H1 (cell line): ENCODE measurements at regions not wholly inside any gene's neighbourhood (a gene's known extent, or its start where the extent isn't known, plus 50 kb on each side); places are given as distances from the start of the nearest gene placed in this dataset.

Source experiments
- CTCF ChIA-PET: fragments of 300-600 bp; sonication (Branson Sonifier 250); formaldehyde crosslinking; loops from one replicate; lab custom pipeline; 2021; ENCODE audit not compliant: partially characterized antibody; lab: Charles Lee
- POLR2A ChIA-PET: fragments of 300-600 bp; sonication (Branson Sonifier 250); formaldehyde crosslinking; loops from one replicate; lab custom pipeline; 2021; ENCODE audit warnings: inconsistent platforms; ENCODE audit not compliant: partially characterized antibody; lab: Charles Lee
- DNase-seq, 2 experiments: peaks; one replicate each; pipeline versions ENCODE4 v3.0.0 to v3.0.0-alpha.2; 2010 to 2022; ENCODE audit warnings: low spot score in 2 of 2, low read depth in 1 of 2, mixed read lengths in 1 of 2
- FAIRE-seq: peaks from 2 replicates; lab custom pipeline; 2011; peaks lifted over from hg19 to GRCh38; lab: Jason Lieb, UNC
- H2AFZ ChIP-seq: 2 replicates; pipeline ENCODE4 v1.8.1; 2012; ENCODE audit warnings: low read length, inconsistent platforms
- H2AK5ac ChIP-seq: 2 replicates; pipeline ENCODE4 v1.6.1; 2013; ENCODE audit warnings: low read depth, low read length
- H2BK120ac ChIP-seq: replicated peaks from 2 replicates; pipeline ENCODE3; 2013; ENCODE audit warnings: low read depth, low read length, inconsistent platforms
- H2BK12ac ChIP-seq: 2 replicates; pipeline ENCODE4 v1.6.1; 2013; ENCODE audit warnings: low read depth, low read length
- H2BK15ac ChIP-seq: 2 replicates; pipeline ENCODE4 v1.6.1; 2013; ENCODE audit warnings: low read length
- H2BK20ac ChIP-seq: 2 replicates; pipeline ENCODE4 v1.6.1; 2013; ENCODE audit warnings: low read length
- H2BK5ac ChIP-seq: 2 replicates; pipeline ENCODE4 v1.6.1; 2013; ENCODE audit warnings: low read depth, low read length
- H3K14ac ChIP-seq: 2 replicates; pipeline ENCODE4 v1.6.1; 2013; ENCODE audit warnings: inconsistent platforms; ENCODE audit not compliant: insufficient read length
- H3K18ac ChIP-seq: 2 replicates; pipeline ENCODE4 v1.6.1; 2013; ENCODE audit warnings: low read length; ENCODE audit errors: extremely low read depth
- H3K23ac ChIP-seq: 2 replicates; pipeline ENCODE4 v1.6.1; 2013; ENCODE audit warnings: inconsistent platforms; ENCODE audit not compliant: insufficient read length
- H3K23me2 ChIP-seq: 2 replicates; pipeline ENCODE4 v1.6.1; 2013; ENCODE audit warnings: low read depth, low read length
- H3K27ac ChIP-seq: 2 replicates; pipeline ENCODE4 v1.6.1; 2011; ENCODE audit warnings: low read depth, low read length, inconsistent platforms
- H3K27me3 ChIP-seq, 4 experiments: replicated peaks in 1 of 4; 1 replicate in 1 of 4; 2 replicates in 3 of 4; pipeline versions ENCODE4 v1.6.1 to v1.8.1; 2011 to 2013; ENCODE audit warnings: low read length in 3 of 4, mild to moderate bottlenecking in 3 of 4, inconsistent platforms in 2 of 4, mixed read lengths in 2 of 4, moderate library complexity in 1 of 4; ENCODE audit not compliant: control insufficient read depth in 3 of 4, insufficient read depth in 3 of 4; ENCODE audit errors: extremely low read depth in 1 of 4
- H3K36me3 ChIP-seq, 4 experiments: 2 replicates each; pipeline versions ENCODE4 v1.6.1 to v1.8.1; 2011 to 2013; ENCODE audit warnings: mild to moderate bottlenecking in 4 of 4, low read length in 3 of 4, moderate library complexity in 2 of 4, control low read depth in 1 of 4, inconsistent platforms in 1 of 4; ENCODE audit not compliant: insufficient read depth in 4 of 4, control insufficient read depth in 2 of 4
- H3K4ac ChIP-seq: replicated peaks from 2 replicates; pipeline ENCODE3; 2013; ENCODE audit warnings: low read length, low read depth, mixed read lengths, inconsistent platforms; ENCODE audit not compliant: insufficient read length
- H3K4me1 ChIP-seq, 4 experiments: replicated peaks in 1 of 4; 1 replicate in 1 of 4; 2 replicates in 3 of 4; pipeline versions ENCODE4 v1.6.1 to v1.8.1; 2011 to 2013; ENCODE audit warnings: low read length in 3 of 4, inconsistent platforms in 2 of 4, mixed read lengths in 1 of 4; ENCODE audit not compliant: insufficient read depth in 4 of 4, control insufficient read depth in 3 of 4
- H3K4me2 ChIP-seq, 2 experiments: 2 replicates each; pipeline versions ENCODE4 v1.6.1 to v1.8.1; 2011 to 2013; ENCODE audit warnings: low read depth in 2 of 2, low read length in 2 of 2, control low read depth in 1 of 2, inconsistent platforms in 1 of 2, mild to moderate bottlenecking in 1 of 2; ENCODE audit not compliant: insufficient read depth in 1 of 2
- H3K4me3 ChIP-seq, 4 experiments: fragments of 200-600, 300-600 bp in 1 of 4; sonication (generic), shearing (Covaris generic), sonication (Bioruptor Twin) in 1 of 4; 2 replicates each; pipeline versions ENCODE4 v1.5.1 to v1.8.1; 2011 to 2016; ENCODE audit warnings: low read length in 4 of 4, low read depth in 3 of 4, control low read depth in 2 of 4, inconsistent platforms in 2 of 4, mild to moderate bottlenecking in 2 of 4, mixed read lengths in 1 of 4, moderate library complexity in 1 of 4; ENCODE audit not compliant: insufficient read depth in 2 of 4; ENCODE audit errors: extremely low read depth in 1 of 4
- H3K56ac ChIP-seq: replicated peaks from 2 replicates; pipeline ENCODE3; 2013; ENCODE audit warnings: low read depth, mild to moderate bottlenecking, mixed read lengths, low read length, inconsistent platforms; ENCODE audit not compliant: insufficient read length
- H3K79me1 ChIP-seq: 2 replicates; pipeline ENCODE4 v1.6.1; 2013; ENCODE audit warnings: low read depth, low read length, control low read depth
- H3K79me2 ChIP-seq, 2 experiments: 2 replicates each; pipeline versions ENCODE4 v1.6.1 to v1.8.1; 2012 to 2013; ENCODE audit warnings: low read length in 2 of 2, mild to moderate bottlenecking in 2 of 2, inconsistent platforms in 1 of 2; ENCODE audit not compliant: insufficient read depth in 2 of 2, control insufficient read depth in 1 of 2
- H3K9ac ChIP-seq, 4 experiments: replicated peaks in 1 of 4; 1 replicate in 1 of 4; 2 replicates in 3 of 4; pipeline versions ENCODE4 v1.6.1 to v1.8.1; 2011 to 2013; ENCODE audit warnings: low read depth in 3 of 4, low read length in 3 of 4, control low read depth in 2 of 4, mild to moderate bottlenecking in 2 of 4, moderate library complexity in 2 of 4, inconsistent platforms in 1 of 4; ENCODE audit errors: extremely low read depth in 1 of 4
- H3K9me3 ChIP-seq, 2 experiments: 2 replicates each; pipeline versions ENCODE4 v1.6.1 to v1.8.1; 2012 to 2013; ENCODE audit warnings: mild to moderate bottlenecking in 2 of 2, moderate library complexity in 2 of 2, control low read depth in 1 of 2, inconsistent platforms in 1 of 2, low read depth in 1 of 2, low read length in 1 of 2, mixed read lengths in 1 of 2; ENCODE audit not compliant: insufficient read depth in 2 of 2
- H4K20me1 ChIP-seq, 2 experiments: replicated peaks in 1 of 2; 2 replicates each; pipeline versions ENCODE3 to v1.8.1; 2011 to 2013; ENCODE audit warnings: inconsistent platforms in 2 of 2, low read length in 2 of 2, mild to moderate bottlenecking in 1 of 2; ENCODE audit not compliant: insufficient read depth in 2 of 2, control insufficient read depth in 1 of 2
- H4K5ac ChIP-seq: 2 replicates; pipeline ENCODE4 v1.6.1; 2013; ENCODE audit warnings: low read length, low read depth, mixed read lengths, inconsistent platforms; ENCODE audit not compliant: insufficient read length
- H4K8ac ChIP-seq: 2 replicates; pipeline ENCODE4 v1.8.0; 2013; ENCODE audit warnings: mild to moderate bottlenecking, moderate library complexity, low read length, inconsistent platforms; ENCODE audit not compliant: insufficient read depth; ENCODE audit errors: extremely low read depth
- H4K91ac ChIP-seq: replicated peaks from 2 replicates; pipeline ENCODE3; 2013; ENCODE audit warnings: low read length, mixed read lengths, inconsistent platforms; ENCODE audit not compliant: insufficient read length
- CBX8 ChIP-seq: fragments of 300-800, 300-1000 bp; sonication (generic); IDR thresholded peaks from 2 replicates; pipeline ENCODE4 v1.7.1; 2016; ENCODE audit warnings: low read depth, low read length, borderline replicate concordance
- EGR1 ChIP-seq: IDR thresholded peaks from 2 replicates; pipeline ENCODE4 v1.6.1; 2011; ENCODE audit warnings: low read depth, low read length, borderline replicate concordance
- GTF2F1 ChIP-seq: IDR thresholded peaks from 2 replicates; pipeline ENCODE4 v1.6.1; 2012; ENCODE audit warnings: low read depth, low read length, improper control_type of control experiment, borderline replicate concordance
- HDAC6 ChIP-seq: IDR thresholded peaks from one replicate; pipeline ENCODE4 v1.7.1; 2012; ENCODE audit warnings: low read depth, mild to moderate bottlenecking, inconsistent platforms, low read length, moderate library complexity
- KDM1A ChIP-seq: fragments of 200-600, 300-600 bp; sonication (generic); IDR thresholded peaks from 2 replicates; pipeline ENCODE4 v1.7.1; 2016; ENCODE audit warnings: mild to moderate bottlenecking, low read length, borderline replicate concordance
- KDM5A ChIP-seq: fragments of 200-600 bp; IDR thresholded peaks from 2 replicates; pipeline ENCODE4 v1.7.1; 2012; ENCODE audit warnings: mild to moderate bottlenecking, low read length, inconsistent platforms, mixed read lengths
- SAP30 ChIP-seq: fragments of 300-600 bp; sonication (generic); IDR thresholded peaks from 2 replicates; pipeline ENCODE4 v1.7.1; 2012; ENCODE audit warnings: low read length, moderate library complexity, mild to moderate bottlenecking, inconsistent platforms; ENCODE audit not compliant: insufficient read depth, insufficient replicate concordance
- SIN3A ChIP-seq, 2 experiments: IDR thresholded peaks in 1 of 2; conservative IDR thresholded peaks in 1 of 2; 2 replicates each; pipeline ENCODE4 v1.6.1; 2011 to 2012; ENCODE audit warnings: low read length in 2 of 2, improper control_type of control experiment in 1 of 2, low read depth in 1 of 2, mild to moderate bottlenecking in 1 of 2
- WGBS, 2 experiments: shearing (Covaris generic) in 1 of 2; methylation state at CpG; one replicate each; pipeline versions ENCODE4 v1.1.6 to v1.1.7; 2013 to 2015; ENCODE audit warnings: low lambda C conversion rate in 2 of 2, mixed read lengths in 2 of 2, inconsistent platforms in 1 of 2, low coverage in 1 of 2, missing lambda C conversion rate in 1 of 2; ENCODE audit not compliant: insufficient replicate concordance in 2 of 2, insufficient coverage in 1 of 2, insufficient read length in 1 of 2; ENCODE audit errors: extremely low coverage in 1 of 2, missing lambda C conversion rate in 1 of 2; 5-methylcytosine and 5-hydroxymethylcytosine counted together
- TF ChIP-seq, protein P1 (sequence below): IDR thresholded peaks from 2 replicates; pipeline ENCODE4 v1.6.1; 2012; ENCODE audit warnings: low read length, inconsistent platforms
- TF ChIP-seq, protein P2 (sequence below): IDR thresholded peaks from 2 replicates; pipeline ENCODE4 v1.6.1; 2012; ENCODE audit warnings: inconsistent platforms
- TF ChIP-seq, protein P3 (sequence below): IDR thresholded peaks from 2 replicates; pipeline ENCODE4 v1.6.1; 2011; ENCODE audit warnings: low read depth, mild to moderate bottlenecking, low read length; ENCODE audit not compliant: insufficient read depth

- no peak overlapping the region for H2BK5ac ChIP-seq
- 100% methylated on average over 1 of the region's 1 CpG; no CpG with 5 or more reads in 1 of the 2 experiments for WGBS, 2 experiments
- no peak overlapping the region for H3K4me3 ChIP-seq
- no peak overlapping the region for H2AK5ac ChIP-seq
- no peak for FAIRE-seq
- H2BK15ac ChIP-seq = no peak overlapping the region
- no peak overlapping the region for H3K4me2 ChIP-seq
- no peaks in the 10 kb centered on the region for H3K9me3 ChIP-seq
- H4K20me1 ChIP-seq = no peaks in the 10 kb centered on the region
- no peak overlapping the region for H3K4ac ChIP-seq
- no peaks in the 10 kb centered on the region for H3K79me1 ChIP-seq
- H3K36me3 ChIP-seq = no peaks in the 10 kb centered on the region
- no peak overlapping the region for H3K14ac ChIP-seq
- no peak overlapping the region for H4K5ac ChIP-seq
- 0 out of 7 replicates have a peak, but pooled peaks cover 0 to 3% (median 0%) of the 10 kb centered on the region in 4 experiments for H3K4me1 ChIP-seq
- no peak overlapping the region for H2AFZ ChIP-seq
- H3K18ac ChIP-seq = no peak overlapping the region
- H3K79me2 ChIP-seq = no peaks in the 10 kb centered on the region
- H3K27me3 ChIP-seq = no peaks in the 10 kb centered on the region; a peak in 2 of 7 replicates
- POLR2A ChIA-PET = no interaction called here
- no peak overlapping the region for H3K9ac ChIP-seq
- no peak overlapping the region for H4K8ac ChIP-seq
- H2BK120ac ChIP-seq = no peak overlapping the region
- H4K91ac ChIP-seq = no peak overlapping the region
- H3K23me2 ChIP-seq = no peaks in the 10 kb centered on the region
- H2BK12ac ChIP-seq = 0 out of 2 replicates have a peak overlapping the region, but pooled peaks have one; percentile 9
- CTCF ChIA-PET = interaction anchor here (0.7 to 1.2 kb wide), 3 partner anchors 14 to 1124 kb away, joined by 3 to 4 read pairs (median 3); no protein-coding TSS in a partner anchor
- no peak for DNase-seq
- H3K56ac ChIP-seq = no peak overlapping the region
- H3K27ac ChIP-seq = no peak overlapping the region
- H2BK20ac ChIP-seq = no peak overlapping the region
- H3K23ac ChIP-seq = no peak overlapping the region
- TF ChIP-seq CBX8 = no peak
- TF ChIP-seq, protein P1, sequence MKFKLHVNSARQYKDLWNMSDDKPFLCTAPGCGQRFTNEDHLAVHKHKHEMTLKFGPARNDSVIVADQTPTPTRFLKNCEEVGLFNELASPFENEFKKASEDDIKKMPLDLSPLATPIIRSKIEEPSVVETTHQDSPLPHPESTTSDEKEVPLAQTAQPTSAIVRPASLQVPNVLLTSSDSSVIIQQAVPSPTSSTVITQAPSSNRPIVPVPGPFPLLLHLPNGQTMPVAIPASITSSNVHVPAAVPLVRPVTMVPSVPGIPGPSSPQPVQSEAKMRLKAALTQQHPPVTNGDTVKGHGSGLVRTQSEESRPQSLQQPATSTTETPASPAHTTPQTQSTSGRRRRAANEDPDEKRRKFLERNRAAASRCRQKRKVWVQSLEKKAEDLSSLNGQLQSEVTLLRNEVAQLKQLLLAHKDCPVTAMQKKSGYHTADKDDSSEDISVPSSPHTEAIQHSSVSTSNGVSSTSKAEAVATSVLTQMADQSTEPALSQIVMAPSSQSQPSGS = no peak
- TF ChIP-seq EGR1 = no peak
- TF ChIP-seq, protein P2, sequence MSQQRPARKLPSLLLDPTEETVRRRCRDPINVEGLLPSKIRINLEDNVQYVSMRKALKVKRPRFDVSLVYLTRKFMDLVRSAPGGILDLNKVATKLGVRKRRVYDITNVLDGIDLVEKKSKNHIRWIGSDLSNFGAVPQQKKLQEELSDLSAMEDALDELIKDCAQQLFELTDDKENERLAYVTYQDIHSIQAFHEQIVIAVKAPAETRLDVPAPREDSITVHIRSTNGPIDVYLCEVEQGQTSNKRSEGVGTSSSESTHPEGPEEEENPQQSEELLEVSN = no peak
- no peak for TF ChIP-seq HDAC6
- TF ChIP-seq, protein P3, sequence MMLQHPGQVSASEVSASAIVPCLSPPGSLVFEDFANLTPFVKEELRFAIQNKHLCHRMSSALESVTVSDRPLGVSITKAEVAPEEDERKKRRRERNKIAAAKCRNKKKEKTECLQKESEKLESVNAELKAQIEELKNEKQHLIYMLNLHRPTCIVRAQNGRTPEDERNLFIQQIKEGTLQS = no peak
- no peak for TF ChIP-seq GTF2F1
- TF ChIP-seq KDM1A = no peak
- TF ChIP-seq SIN3A (conservative IDR thresholded peaks at IDR 0.05 in 1 of 2, IDR thresholded peaks at IDR 0.05 in 1 of 2; ENCODE audit: low read depth in 1 of 2, low read length in 2 of 2) = no peak
- no peak for TF ChIP-seq KDM5A
- no peak for TF ChIP-seq SAP30
These were observed 61.4 kb upstream of the IRX3 start for GRCh38 chr16:54347961-54348360.
